Gastroesophageal sphincter (tissue), 4 donors: ENCODE measurements at regions not wholly inside any gene's neighbourhood (a gene's known extent, or its start where the extent isn't known, plus 50 kb on each side); places are given as distances from the start of the nearest gene placed in this dataset.

Experiments
- ATAC-seq: fragments of 150-250 bp; one replicate; pipeline ENCODE4 v1.9.1; 2016; ENCODE audit warnings: mild to moderate bottlenecking, moderate library complexity
- H3K27ac ChIP-seq, 4 donors: fragments of 200-600 bp; sonication (generic) in 3 of 4; 1 replicate in 3 of 4; 2 replicates in 1 of 4; pipeline ENCODE4 v1.5.1; 2016 to 2019
- H3K27me3 ChIP-seq: fragments of 200-600 bp; sonication (generic); one replicate; pipeline ENCODE4 v1.5.1; 2019
- H3K36me3 ChIP-seq, 2 donors: fragments of 200-600 bp; sonication (generic); one replicate each; pipeline ENCODE4 v1.5.1; 2019; ENCODE audit warnings: control low read depth in 1 of 2
- H3K4me1 ChIP-seq, 3 donors: fragments of 200-600 bp; sonication (generic); 1 replicate in 2 of 3; 2 replicates in 1 of 3; pipeline ENCODE4 v1.5.1; 2016 to 2019; ENCODE audit warnings: control low read depth in 2 of 3
- H3K4me3 ChIP-seq, 2 donors: fragments of 200-600 bp; sonication (generic); one replicate each; pipeline ENCODE4 v1.5.1; 2019; ENCODE audit warnings: mild to moderate bottlenecking in 1 of 2, moderate library complexity in 1 of 2
- H3K9me3 ChIP-seq, 3 donors: fragments of 200-600 bp; sonication (generic); one replicate each; pipeline ENCODE4 v1.5.1; 2017 to 2019; ENCODE audit warnings: control low read depth in 2 of 3
- CTCF ChIP-seq, 4 experiments: fragments of 200-600 bp in 2 of 4; fragments of 450-650 bp in 2 of 4; sonication (generic) in 1 of 4; IDR thresholded peaks; one replicate each; pipeline ENCODE4 v1.5.1; 2017 to 2019; ENCODE audit warnings: antibody characterized with exemption in 4 of 4, mild to moderate bottlenecking in 2 of 4, moderate library complexity in 2 of 4
- EP300 ChIP-seq: sonication (generic); formaldehyde crosslinking; IDR thresholded peaks from one replicate; pipeline ENCODE4 v1.6.1; 2017; ENCODE audit warnings: antibody characterized with exemption, mild to moderate bottlenecking
- POLR2A ChIP-seq, 2 donors: fragments of 450-650 bp; IDR thresholded peaks; one replicate each; pipeline ENCODE4 v1.6.1; 2017; ENCODE audit warnings: antibody characterized with exemption in 2 of 2, mild to moderate bottlenecking in 2 of 2, moderate library complexity in 1 of 2
- POLR2AphosphoS5 ChIP-seq: sonication (generic); formaldehyde crosslinking; IDR thresholded peaks from one replicate; pipeline ENCODE4 v1.6.1; 2017; ENCODE audit warnings: antibody characterized with exemption
- WGBS, 2 donors: methylation state at CpG; one replicate each; pipeline ENCODE4 v1.1.5; 2018; ENCODE audit warnings: low coverage in 1 of 2; 5-methylcytosine and 5-hydroxymethylcytosine counted together

DNA sequence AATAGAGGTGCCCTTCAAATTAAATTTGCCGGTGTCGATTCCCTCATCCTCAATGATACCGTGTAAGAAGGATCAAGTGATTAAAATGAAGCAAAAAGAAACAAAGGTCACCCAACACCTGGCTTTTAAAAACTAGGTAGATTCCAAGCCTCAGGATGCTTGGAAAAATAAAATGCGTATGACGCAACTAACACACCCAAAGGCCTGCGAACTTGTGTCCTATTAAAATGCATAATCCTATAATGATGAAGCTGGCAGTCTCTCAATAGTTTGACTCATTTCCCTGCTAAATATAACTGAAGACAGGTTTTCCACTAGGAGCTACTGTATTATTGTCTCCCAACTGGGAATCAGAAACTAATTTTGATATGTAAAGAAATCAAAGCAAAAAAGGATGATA is 263.2 kb downstream of the DHX15 start:
- no peaks in the 10 kb centered on the region for H3K36me3 ChIP-seq
- TF ChIP-seq POLR2AphosphoS5: peak; percentile 41
- TF ChIP-seq POLR2A (IDR thresholded peaks at IDR 0.05): no peak
- peaks cover 0 to 17% (median 3%) of the 10 kb centered on the region in 3 donors for H3K4me1 ChIP-seq
- peak; percentile 46 for ATAC-seq
- H3K9me3 ChIP-seq: no peaks in the 10 kb centered on the region
- H3K27ac ChIP-seq: peak overlapping the region; percentile 16 to 66 (median 49)
- H3K4me3 ChIP-seq: no peak overlapping the region
- WGBS, 2 donors: 15 to 26% methylated on average over 3 to 6 of the region's 6 CpGs
- no peaks in the 10 kb centered on the region for H3K27me3 ChIP-seq

DNA sequence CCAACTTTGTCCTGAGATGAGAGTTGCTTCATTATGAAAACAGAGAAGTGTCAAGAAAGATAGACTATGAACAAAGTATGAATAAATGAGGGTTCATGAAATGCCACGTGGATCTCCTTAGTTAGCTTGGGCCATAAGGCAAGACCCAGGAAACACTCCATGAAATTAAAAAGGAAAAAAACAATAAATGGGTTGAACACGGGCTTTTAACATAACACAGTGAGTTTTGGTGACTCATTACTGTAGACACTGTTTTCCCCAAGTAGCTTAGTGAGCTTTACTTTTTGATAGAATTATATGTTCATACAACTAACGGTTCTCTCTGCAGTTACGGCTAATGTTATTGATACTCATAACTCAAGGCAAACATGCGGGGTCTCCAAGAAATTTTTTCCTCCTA is 265.0 kb downstream of the DHX15 start:
- Histone ChIP-seq H3K36me3 (no peaks in the 10 kb centered on the region), H3K4me1 (peaks cover 0 to 17% (median 3%) of the 10 kb centered on the region in 3 donors), H3K4me3 (no peak overlapping the region), H3K9me3 (no peaks in the 10 kb centered on the region), H3K27me3 (no peaks in the 10 kb centered on the region), H3K27ac (no peak overlapping the region)
- TF ChIP-seq POLR2AphosphoS5: no peak
- no peak for TF ChIP-seq CTCF (IDR thresholded peaks at IDR 0.05)
- no peak for TF ChIP-seq POLR2A (IDR thresholded peaks at IDR 0.05)
- no peak for TF ChIP-seq EP300
- WGBS, 2 donors: 75 to 91% methylated on average over 5 of the region's 5 CpGs
- ATAC-seq: no peak

- ATAC-seq: no peak
- TF ChIP-seq POLR2AphosphoS5 (no peak), CTCF (IDR thresholded peaks at IDR 0.05) (no peak), EP300 (no peak), POLR2A (IDR thresholded peaks at IDR 0.05) (no peak)
- H3K27me3 ChIP-seq: no peaks in the 10 kb centered on the region
- no peaks in the 10 kb centered on the region for H3K4me1 ChIP-seq
- WGBS, 2 donors: 100% methylated on average over 1 of the region's 1 CpG
- H3K27ac ChIP-seq: no peak overlapping the region
- H3K4me3 ChIP-seq: no peak overlapping the region
- no peaks in the 10 kb centered on the region for H3K36me3 ChIP-seq
- no peaks in the 10 kb centered on the region for H3K9me3 ChIP-seq
These were observed 269.3 kb downstream of the DHX15 start for GRCh38 chr4:24315056-24315455.

DNA sequence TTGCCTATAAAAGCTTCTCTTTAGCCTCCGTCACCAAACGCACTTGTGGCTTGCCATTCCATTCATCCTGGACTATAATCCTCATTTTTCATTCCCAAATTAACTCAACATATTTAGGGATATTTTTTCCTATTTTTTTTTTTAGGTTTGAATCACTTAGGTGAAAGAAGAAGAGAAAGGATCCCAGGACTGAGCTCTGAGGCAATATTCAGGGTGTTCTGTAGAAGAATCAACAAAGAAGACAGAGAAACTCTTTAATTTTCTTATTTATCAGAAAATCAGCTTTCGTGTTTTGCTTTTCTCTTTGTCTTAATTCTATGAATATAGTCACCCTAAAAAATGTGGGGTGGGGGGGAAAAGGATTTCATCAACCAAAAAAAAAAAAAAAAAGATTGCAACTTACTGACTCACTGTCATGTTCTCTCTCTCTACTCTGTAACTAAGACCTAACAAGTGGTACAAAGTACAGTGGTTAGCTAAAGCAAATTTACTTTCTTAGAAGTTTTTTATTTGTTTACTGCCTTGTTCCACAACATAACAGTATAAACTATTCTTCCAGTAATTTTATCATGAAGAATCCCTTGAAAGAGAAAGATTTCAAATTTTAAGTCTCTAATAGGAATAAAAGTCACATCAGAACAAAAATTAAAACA is 272.0 kb downstream of the DHX15 start:
- no peak overlapping the region for H3K4me3 ChIP-seq
- WGBS, 2 donors: 88 to 95% methylated on average over 3 of the region's 3 CpGs
- H3K9me3 ChIP-seq: no peaks in the 10 kb centered on the region
- no peaks in the 10 kb centered on the region for H3K36me3 ChIP-seq
- no peak for ATAC-seq
- no peaks in the 10 kb centered on the region for H3K27me3 ChIP-seq
- no peaks in the 10 kb centered on the region for H3K4me1 ChIP-seq
- H3K27ac ChIP-seq: no peak overlapping the region
- TF ChIP-seq POLR2A (IDR thresholded peaks at IDR 0.05) (no peak), CTCF (IDR thresholded peaks at IDR 0.05) (no peak), POLR2AphosphoS5 (no peak), EP300 (no peak)

DNA sequence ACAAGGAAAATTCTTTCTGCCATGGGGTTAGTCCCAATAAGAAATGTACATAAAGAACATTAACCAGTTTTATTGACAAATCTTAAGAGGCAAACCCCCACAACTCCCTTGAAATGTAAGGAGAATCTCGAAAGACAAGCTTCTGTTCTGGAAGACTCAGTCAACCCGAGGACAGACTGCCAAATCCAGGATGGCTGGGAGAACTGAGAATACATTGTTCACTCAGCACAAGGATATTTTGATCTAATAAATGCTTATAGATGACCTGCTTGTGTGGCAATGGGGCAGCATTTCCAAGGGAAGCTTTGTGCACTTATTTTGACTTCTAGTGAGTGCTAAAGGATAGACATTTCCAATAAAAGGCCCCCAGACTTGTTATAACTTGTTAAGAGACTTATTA is 280.4 kb downstream of the DHX15 start:
- H3K9me3 ChIP-seq: no peaks in the 10 kb centered on the region
- H3K4me1 ChIP-seq: no peaks in the 10 kb centered on the region
- H3K36me3 ChIP-seq: no peaks in the 10 kb centered on the region
- no peaks in the 10 kb centered on the region for H3K27me3 ChIP-seq
- no peak overlapping the region for H3K27ac ChIP-seq
- TF ChIP-seq POLR2A (IDR thresholded peaks at IDR 0.05): no peak
- no peak for TF ChIP-seq POLR2AphosphoS5
- 75% methylated on average over 2 of the region's 2 CpGs; no CpG with 5 or more reads in 1 of the 2 donors for WGBS, 2 donors
- no peak overlapping the region for H3K4me3 ChIP-seq
- ATAC-seq: no peak

DNA sequence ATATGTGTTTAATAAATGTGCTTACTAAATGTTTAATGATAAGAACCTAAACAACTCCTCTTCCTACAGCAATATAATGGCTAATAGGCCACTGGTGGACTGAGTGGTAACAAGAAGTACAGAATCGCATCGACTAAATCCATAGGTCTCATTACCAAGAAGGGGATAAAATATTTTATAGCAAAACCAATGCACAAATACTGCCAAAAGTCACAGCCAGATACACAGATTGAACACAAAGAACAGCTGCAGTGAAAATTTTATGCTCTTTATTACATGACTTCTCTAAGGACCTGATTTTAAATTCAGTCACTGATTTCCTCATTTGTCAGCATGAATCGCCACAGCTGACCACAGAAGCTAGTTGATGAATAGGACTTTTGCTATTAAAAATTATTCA is 285.4 kb downstream of the DHX15 start:
- Histone ChIP-seq H3K27ac (no peak overlapping the region), H3K9me3 (no peaks in the 10 kb centered on the region), H3K4me1 (no peaks in the 10 kb centered on the region), H3K4me3 (no peak overlapping the region), H3K36me3 (no peaks in the 10 kb centered on the region), H3K27me3 (no peaks in the 10 kb centered on the region)
- ATAC-seq: no peak
- TF ChIP-seq EP300: no peak
- TF ChIP-seq POLR2AphosphoS5: no peak
- no peak for TF ChIP-seq POLR2A (IDR thresholded peaks at IDR 0.05)
- no peak for TF ChIP-seq CTCF (IDR thresholded peaks at IDR 0.05)
- WGBS, 2 donors: 72 to 90% methylated on average over 3 of the region's 3 CpGs
